GM23338 (cell line): ENCODE measurements at regions not wholly inside any gene's neighbourhood (a gene's known extent, or its start where the extent isn't known, plus 50 kb on each side); places are given as distances from the start of the nearest gene placed in this dataset.

Experiments
- ATAC-seq: fragments of 200-7000 bp; cut with Tn5 transposase; 3 replicates; pipeline ENCODE4 v1.9.1; 2020
- DNase-seq: peaks from one replicate; pipeline ENCODE4 v3.0.0-alpha.2; 2015; ENCODE audit warnings: low spot score
- H2AFZ ChIP-seq: fragments of 200-600 bp; sonication (generic); 2 replicates; pipeline ENCODE4 v1.8.0; 2016; ENCODE audit warnings: antibody characterized with exemption, mild to moderate bottlenecking, moderate library complexity
- H3F3A ChIP-seq: fragments of 200-600 bp; sonication (generic); replicated peaks from 2 replicates; pipeline ENCODE4 v1.8.0; 2017; ENCODE audit warnings: antibody characterized with exemption, mixed run types, low read depth
- H3K27ac ChIP-seq: fragments of 200-600 bp; sonication (generic); 2 replicates; pipeline ENCODE4 v1.6.1; 2016; ENCODE audit warnings: low read depth
- H3K27me3 ChIP-seq: fragments of 200-600 bp; sonication (generic); 2 replicates; pipeline ENCODE4 v1.8.0; 2016; ENCODE audit warnings: mild to moderate bottlenecking, mixed run types, moderate library complexity; ENCODE audit not compliant: insufficient read depth
- H3K36me3 ChIP-seq: fragments of 200-600 bp; sonication (generic); 2 replicates; pipeline ENCODE4 v1.8.0; 2016; ENCODE audit warnings: mild to moderate bottlenecking; ENCODE audit not compliant: insufficient read depth
- H3K4me1 ChIP-seq: fragments of 200-600 bp; sonication (generic); 2 replicates; pipeline ENCODE4 v1.8.0; 2016; ENCODE audit warnings: mild to moderate bottlenecking, moderate library complexity; ENCODE audit not compliant: insufficient read depth
- H3K4me2 ChIP-seq: fragments of 200-600 bp; sonication (generic); 2 replicates; pipeline ENCODE4 v1.7.1; 2017; ENCODE audit warnings: mixed run types
- H3K4me3 ChIP-seq: fragments of 200-600 bp; sonication (generic); 2 replicates; pipeline ENCODE4 v1.6.1; 2016; ENCODE audit warnings: mixed run types
- H3K79me2 ChIP-seq: fragments of 200-600 bp; sonication (generic); replicated peaks from 2 replicates; pipeline ENCODE4 v1.8.0; 2017; ENCODE audit warnings: mild to moderate bottlenecking; ENCODE audit not compliant: insufficient read depth
- H3K9me2 ChIP-seq: fragments of 200-600 bp; sonication (generic); 2 replicates; pipeline ENCODE4 v1.8.0; 2017; ENCODE audit not compliant: insufficient read depth
- H4K20me1 ChIP-seq: fragments of 200-600 bp; sonication (generic); replicated peaks from 2 replicates; pipeline ENCODE4 v1.8.0; 2017; ENCODE audit warnings: mild to moderate bottlenecking; ENCODE audit not compliant: insufficient read depth
- H3K27ac Mint-ChIP-seq: 2 replicates; pipeline ENCODE4 v1.8.0; 2020; ENCODE audit warnings: inconsistent platforms, mild to moderate bottlenecking, moderate library complexity, mixed read lengths
- H3K27me3 Mint-ChIP-seq: 3 replicates; pipeline ENCODE4 v1.8.0; 2022; ENCODE audit warnings: low read depth, mild to moderate bottlenecking, moderate library complexity, mixed read lengths, inconsistent platforms; ENCODE audit not compliant: insufficient read depth, poor library complexity
- H3K36me3 Mint-ChIP-seq: 3 replicates; pipeline ENCODE4 v1.8.0; 2021; ENCODE audit warnings: low read depth, mild to moderate bottlenecking, inconsistent platforms, moderate library complexity, mixed read lengths
- H3K4me1 Mint-ChIP-seq: 3 replicates; pipeline ENCODE4 v1.8.0; 2020; ENCODE audit warnings: mild to moderate bottlenecking, inconsistent platforms, mixed read lengths
- H3K4me3 Mint-ChIP-seq: 3 replicates; pipeline ENCODE4 v1.8.0; 2021; ENCODE audit warnings: moderate library complexity, mild to moderate bottlenecking, inconsistent platforms, mixed read lengths
- H3K9me3 Mint-ChIP-seq: 3 replicates; pipeline ENCODE4 v1.8.0; 2020; ENCODE audit warnings: moderate library complexity, mild to moderate bottlenecking, inconsistent platforms, mixed read lengths
- CREB1 ChIP-seq: fragments of 250-450 bp; sonication (Bioruptor Pico); IDR thresholded peaks from 2 replicates; pipeline ENCODE4 v1.5.0; 2020; ENCODE audit warnings: low read depth, mild to moderate bottlenecking, moderate library complexity
- EZH2 ChIP-seq: fragments of 200-600 bp; sonication (generic); IDR thresholded peaks from one replicate; pipeline ENCODE4 v1.8.0; 2017; ENCODE audit warnings: antibody characterized with exemption, mild to moderate bottlenecking, low read depth; ENCODE audit not compliant: unreplicated experiment
- EZH2phosphoT487 ChIP-seq: fragments of 200-600 bp; sonication (generic); IDR thresholded peaks from one replicate; pipeline ENCODE4 v1.8.1; 2018; ENCODE audit warnings: antibody characterized with exemption; ENCODE audit not compliant: unreplicated experiment
- JUNB ChIP-seq: IDR thresholded peaks from one replicate; pipeline ENCODE4 v1.6.1; 2016; ENCODE audit warnings: antibody characterized with exemption; ENCODE audit not compliant: unreplicated experiment
- NANOG ChIP-seq: IDR thresholded peaks from 2 replicates; pipeline ENCODE4 v1.6.1; 2016; ENCODE audit warnings: antibody characterized with exemption, borderline replicate concordance
- POLR2AphosphoS5 ChIP-seq: IDR thresholded peaks from 2 replicates; pipeline ENCODE4 v1.6.1; 2016; ENCODE audit warnings: antibody characterized with exemption, low read depth
- STAT1 ChIP-seq: IDR thresholded peaks from one replicate; pipeline ENCODE4 v1.6.1; 2016; ENCODE audit warnings: antibody characterized with exemption; ENCODE audit not compliant: unreplicated experiment
- ZNF114 ChIP-seq: fragments of 250-450 bp; sonication (Bioruptor Pico); IDR thresholded peaks from 2 replicates; pipeline ENCODE4 v1.5.0; 2020; ENCODE audit warnings: mild to moderate bottlenecking, moderate library complexity
- ZNF331 ChIP-seq: fragments of 250-450 bp; sonication (Bioruptor Pico); IDR thresholded peaks from 2 replicates; pipeline ENCODE4 v1.5.0; 2020; ENCODE audit warnings: low read depth, mild to moderate bottlenecking, moderate library complexity
- TF ChIP-seq, protein P1 (sequence below), 2 experiments: fragments of 200-600 bp in 1 of 2; sonication (generic) in 1 of 2; conservative IDR thresholded peaks; 2 replicates each; pipeline versions ENCODE4 v1.5.1 to v1.6.1; 2016 to 2017; ENCODE audit warnings: antibody characterized with exemption in 2 of 2, low read depth in 2 of 2, mild to moderate bottlenecking in 2 of 2, moderate library complexity in 1 of 2
- TF ChIP-seq, protein P2 (sequence below): fragments of 250-450 bp; sonication (Bioruptor Pico); IDR thresholded peaks from 2 replicates; pipeline ENCODE4 v1.5.0; 2020; ENCODE audit warnings: mild to moderate bottlenecking, moderate library complexity
- TF ChIP-seq, protein P3 (sequence below): IDR thresholded peaks from one replicate; pipeline ENCODE4 v1.6.1; 2018; ENCODE audit warnings: antibody characterized with exemption; ENCODE audit not compliant: unreplicated experiment
- TF ChIP-seq, protein P4 (sequence below): IDR thresholded peaks from 2 replicates; pipeline ENCODE4 v1.6.1; 2016; ENCODE audit warnings: antibody characterized with exemption

DNA sequence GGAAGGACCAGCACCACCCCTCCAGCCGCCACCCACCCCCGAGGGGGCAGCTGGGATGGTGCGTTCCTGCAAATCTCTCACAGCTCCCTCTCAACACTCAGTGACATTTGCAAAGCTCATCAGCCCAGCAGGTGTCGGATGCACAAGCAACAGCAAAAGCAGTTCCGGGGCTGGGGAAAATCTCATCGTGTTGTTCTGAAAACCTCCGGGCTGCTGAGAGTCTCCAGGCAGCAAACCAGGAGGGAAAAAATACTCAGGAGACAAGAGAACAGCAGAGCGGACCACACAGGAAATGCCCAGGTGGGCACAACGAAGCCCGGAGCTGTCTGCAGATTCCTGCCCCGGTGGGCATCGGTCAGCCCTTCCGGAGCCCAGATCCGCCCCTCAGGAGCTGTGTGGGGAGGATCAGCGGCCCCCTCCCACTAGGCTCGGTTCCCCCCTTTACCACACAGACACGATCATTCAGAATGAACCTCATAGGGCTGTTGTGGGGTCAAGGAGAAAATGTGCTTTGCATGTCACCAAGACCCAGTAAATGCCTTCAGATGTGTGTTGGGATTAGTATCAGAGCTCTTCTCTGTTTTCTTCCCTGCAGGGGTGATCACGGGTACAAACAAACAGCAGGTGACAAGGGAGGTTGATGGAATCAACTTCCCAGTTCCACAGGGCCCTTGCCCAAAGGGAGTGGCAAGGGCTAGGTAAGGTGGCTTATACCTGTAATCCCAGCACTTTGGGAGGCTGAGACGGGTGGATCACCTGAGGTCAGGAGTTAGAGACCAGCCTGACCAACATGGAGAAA, 127.0 kb upstream of the TIAM1 start:
- H2AFZ ChIP-seq, result no peak overlapping the region
- H3K4me3 Mint-ChIP-seq, result no peak overlapping the region
- peaks cover 19% of the 10 kb centered on the region for H3K4me1 Mint-ChIP-seq
- H3K27me3 Mint-ChIP-seq, result peaks cover 8% of the 10 kb centered on the region
- H4K20me1 ChIP-seq, result peaks cover 2% of the 10 kb centered on the region; the same call in 1 of the 2 replicates
- no peak for TF ChIP-seq EZH2phosphoT487
- no peak for TF ChIP-seq ZNF331 (CRISPR knock-in tag)
- TF ChIP-seq CREB1 (CRISPR knock-in tag), result no peak
- TF ChIP-seq, protein P1, sequence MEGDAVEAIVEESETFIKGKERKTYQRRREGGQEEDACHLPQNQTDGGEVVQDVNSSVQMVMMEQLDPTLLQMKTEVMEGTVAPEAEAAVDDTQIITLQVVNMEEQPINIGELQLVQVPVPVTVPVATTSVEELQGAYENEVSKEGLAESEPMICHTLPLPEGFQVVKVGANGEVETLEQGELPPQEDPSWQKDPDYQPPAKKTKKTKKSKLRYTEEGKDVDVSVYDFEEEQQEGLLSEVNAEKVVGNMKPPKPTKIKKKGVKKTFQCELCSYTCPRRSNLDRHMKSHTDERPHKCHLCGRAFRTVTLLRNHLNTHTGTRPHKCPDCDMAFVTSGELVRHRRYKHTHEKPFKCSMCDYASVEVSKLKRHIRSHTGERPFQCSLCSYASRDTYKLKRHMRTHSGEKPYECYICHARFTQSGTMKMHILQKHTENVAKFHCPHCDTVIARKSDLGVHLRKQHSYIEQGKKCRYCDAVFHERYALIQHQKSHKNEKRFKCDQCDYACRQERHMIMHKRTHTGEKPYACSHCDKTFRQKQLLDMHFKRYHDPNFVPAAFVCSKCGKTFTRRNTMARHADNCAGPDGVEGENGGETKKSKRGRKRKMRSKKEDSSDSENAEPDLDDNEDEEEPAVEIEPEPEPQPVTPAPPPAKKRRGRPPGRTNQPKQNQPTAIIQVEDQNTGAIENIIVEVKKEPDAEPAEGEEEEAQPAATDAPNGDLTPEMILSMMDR (conservative IDR thresholded peaks at IDR 0.05; ENCODE audit: low read depth in 2 of 2), result no peak
- TF ChIP-seq, protein P2, sequence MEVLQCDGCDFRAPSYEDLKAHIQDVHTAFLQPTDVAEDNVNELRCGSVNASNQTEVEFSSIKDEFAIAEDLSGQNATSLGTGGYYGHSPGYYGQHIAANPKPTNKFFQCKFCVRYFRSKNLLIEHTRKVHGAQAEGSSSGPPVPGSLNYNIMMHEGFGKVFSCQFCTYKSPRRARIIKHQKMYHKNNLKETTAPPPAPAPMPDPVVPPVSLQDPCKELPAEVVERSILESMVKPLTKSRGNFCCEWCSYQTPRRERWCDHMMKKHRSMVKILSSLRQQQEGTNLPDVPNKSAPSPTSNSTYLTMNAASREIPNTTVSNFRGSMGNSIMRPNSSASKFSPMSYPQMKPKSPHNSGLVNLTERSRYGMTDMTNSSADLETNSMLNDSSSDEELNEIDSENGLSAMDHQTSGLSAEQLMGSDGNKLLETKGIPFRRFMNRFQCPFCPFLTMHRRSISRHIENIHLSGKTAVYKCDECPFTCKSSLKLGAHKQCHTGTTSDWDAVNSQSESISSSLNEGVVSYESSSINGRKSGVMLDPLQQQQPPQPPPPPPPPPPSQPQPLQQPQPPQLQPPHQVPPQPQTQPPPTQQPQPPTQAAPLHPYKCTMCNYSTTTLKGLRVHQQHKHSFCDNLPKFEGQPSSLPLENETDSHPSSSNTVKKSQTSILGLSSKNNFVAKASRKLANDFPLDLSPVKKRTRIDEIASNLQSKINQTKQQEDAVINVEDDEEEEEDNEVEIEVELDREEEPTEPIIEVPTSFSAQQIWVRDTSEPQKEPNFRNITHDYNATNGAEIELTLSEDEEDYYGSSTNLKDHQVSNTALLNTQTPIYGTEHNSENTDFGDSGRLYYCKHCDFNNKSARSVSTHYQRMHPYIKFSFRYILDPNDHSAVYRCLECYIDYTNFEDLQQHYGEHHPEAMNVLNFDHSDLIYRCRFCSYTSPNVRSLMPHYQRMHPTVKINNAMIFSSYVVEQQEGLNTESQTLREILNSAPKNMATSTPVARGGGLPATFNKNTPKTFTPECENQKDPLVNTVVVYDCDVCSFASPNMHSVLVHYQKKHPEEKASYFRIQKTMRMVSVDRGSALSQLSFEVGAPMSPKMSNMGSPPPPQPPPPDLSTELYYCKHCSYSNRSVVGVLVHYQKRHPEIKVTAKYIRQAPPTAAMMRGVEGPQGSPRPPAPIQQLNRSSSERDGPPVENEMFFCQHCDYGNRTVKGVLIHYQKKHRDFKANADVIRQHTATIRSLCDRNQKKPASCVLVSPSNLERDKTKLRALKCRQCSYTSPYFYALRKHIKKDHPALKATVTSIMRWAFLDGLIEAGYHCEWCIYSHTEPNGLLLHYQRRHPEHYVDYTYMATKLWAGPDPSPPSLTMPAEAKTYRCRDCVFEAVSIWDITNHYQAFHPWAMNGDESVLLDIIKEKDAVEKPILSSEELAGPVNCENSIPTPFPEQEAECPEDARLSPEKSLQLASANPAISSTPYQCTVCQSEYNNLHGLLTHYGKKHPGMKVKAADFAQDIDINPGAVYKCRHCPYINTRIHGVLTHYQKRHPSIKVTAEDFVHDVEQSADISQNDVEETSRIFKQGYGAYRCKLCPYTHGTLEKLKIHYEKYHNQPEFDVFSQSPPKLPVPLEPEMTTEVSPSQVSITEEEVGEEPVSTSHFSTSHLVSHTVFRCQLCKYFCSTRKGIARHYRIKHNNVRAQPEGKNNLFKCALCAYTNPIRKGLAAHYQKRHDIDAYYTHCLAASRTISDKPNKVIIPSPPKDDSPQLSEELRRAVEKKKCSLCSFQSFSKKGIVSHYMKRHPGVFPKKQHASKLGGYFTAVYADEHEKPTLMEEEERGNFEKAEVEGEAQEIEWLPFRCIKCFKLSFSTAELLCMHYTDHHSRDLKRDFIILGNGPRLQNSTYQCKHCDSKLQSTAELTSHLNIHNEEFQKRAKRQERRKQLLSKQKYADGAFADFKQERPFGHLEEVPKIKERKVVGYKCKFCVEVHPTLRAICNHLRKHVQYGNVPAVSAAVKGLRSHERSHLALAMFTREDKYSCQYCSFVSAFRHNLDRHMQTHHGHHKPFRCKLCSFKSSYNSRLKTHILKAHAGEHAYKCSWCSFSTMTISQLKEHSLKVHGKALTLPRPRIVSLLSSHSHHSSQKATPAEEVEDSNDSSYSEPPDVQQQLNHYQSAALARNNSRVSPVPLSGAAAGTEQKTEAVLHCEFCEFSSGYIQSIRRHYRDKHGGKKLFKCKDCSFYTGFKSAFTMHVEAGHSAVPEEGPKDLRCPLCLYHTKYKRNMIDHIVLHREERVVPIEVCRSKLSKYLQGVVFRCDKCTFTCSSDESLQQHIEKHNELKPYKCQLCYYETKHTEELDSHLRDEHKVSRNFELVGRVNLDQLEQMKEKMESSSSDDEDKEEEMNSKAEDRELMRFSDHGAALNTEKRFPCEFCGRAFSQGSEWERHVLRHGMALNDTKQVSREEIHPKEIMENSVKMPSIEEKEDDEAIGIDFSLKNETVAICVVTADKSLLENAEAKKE (CRISPR knock-in tag), result no peak
- TF ChIP-seq, protein P3, sequence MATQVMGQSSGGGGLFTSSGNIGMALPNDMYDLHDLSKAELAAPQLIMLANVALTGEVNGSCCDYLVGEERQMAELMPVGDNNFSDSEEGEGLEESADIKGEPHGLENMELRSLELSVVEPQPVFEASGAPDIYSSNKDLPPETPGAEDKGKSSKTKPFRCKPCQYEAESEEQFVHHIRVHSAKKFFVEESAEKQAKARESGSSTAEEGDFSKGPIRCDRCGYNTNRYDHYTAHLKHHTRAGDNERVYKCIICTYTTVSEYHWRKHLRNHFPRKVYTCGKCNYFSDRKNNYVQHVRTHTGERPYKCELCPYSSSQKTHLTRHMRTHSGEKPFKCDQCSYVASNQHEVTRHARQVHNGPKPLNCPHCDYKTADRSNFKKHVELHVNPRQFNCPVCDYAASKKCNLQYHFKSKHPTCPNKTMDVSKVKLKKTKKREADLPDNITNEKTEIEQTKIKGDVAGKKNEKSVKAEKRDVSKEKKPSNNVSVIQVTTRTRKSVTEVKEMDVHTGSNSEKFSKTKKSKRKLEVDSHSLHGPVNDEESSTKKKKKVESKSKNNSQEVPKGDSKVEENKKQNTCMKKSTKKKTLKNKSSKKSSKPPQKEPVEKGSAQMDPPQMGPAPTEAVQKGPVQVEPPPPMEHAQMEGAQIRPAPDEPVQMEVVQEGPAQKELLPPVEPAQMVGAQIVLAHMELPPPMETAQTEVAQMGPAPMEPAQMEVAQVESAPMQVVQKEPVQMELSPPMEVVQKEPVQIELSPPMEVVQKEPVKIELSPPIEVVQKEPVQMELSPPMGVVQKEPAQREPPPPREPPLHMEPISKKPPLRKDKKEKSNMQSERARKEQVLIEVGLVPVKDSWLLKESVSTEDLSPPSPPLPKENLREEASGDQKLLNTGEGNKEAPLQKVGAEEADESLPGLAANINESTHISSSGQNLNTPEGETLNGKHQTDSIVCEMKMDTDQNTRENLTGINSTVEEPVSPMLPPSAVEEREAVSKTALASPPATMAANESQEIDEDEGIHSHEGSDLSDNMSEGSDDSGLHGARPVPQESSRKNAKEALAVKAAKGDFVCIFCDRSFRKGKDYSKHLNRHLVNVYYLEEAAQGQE, result no peak
- TF ChIP-seq STAT1, result no peak
- TF ChIP-seq ZNF114 (CRISPR knock-in tag), result no peak
- no peak for TF ChIP-seq POLR2AphosphoS5
- TF ChIP-seq EZH2, result no peak
- TF ChIP-seq, protein P4, sequence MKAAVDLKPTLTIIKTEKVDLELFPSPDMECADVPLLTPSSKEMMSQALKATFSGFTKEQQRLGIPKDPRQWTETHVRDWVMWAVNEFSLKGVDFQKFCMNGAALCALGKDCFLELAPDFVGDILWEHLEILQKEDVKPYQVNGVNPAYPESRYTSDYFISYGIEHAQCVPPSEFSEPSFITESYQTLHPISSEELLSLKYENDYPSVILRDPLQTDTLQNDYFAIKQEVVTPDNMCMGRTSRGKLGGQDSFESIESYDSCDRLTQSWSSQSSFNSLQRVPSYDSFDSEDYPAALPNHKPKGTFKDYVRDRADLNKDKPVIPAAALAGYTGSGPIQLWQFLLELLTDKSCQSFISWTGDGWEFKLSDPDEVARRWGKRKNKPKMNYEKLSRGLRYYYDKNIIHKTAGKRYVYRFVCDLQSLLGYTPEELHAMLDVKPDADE, result no peak
- no peak for TF ChIP-seq NANOG
- no peak for TF ChIP-seq JUNB
- no peak overlapping the region for H3K27ac ChIP-seq
- H3K4me1 ChIP-seq, result peaks cover 4% of the 10 kb centered on the region; the same call in 1 of the 2 replicates
- peak; percentile 66 for ATAC-seq
- no peaks in the 10 kb centered on the region for H3K27me3 ChIP-seq
- H3K79me2 ChIP-seq, result peaks cover 5% of the 10 kb centered on the region; the same call in 1 of the 2 replicates
- no peak overlapping the region for H3K4me3 ChIP-seq
- DNase-seq, result peak; percentile 43
- no peaks in the 10 kb centered on the region for H3F3A ChIP-seq
- H3K9me3 Mint-ChIP-seq, result peaks cover 3% of the 10 kb centered on the region; the same call in 1 of the 3 replicates
- H3K36me3 Mint-ChIP-seq, result peaks cover 10% of the 10 kb centered on the region
- peak overlapping the region; percentile 32; the same call in 1 of the 2 replicates for H3K4me2 ChIP-seq
- H3K27ac Mint-ChIP-seq, result no peak overlapping the region
- H3K36me3 ChIP-seq, result no peaks in the 10 kb centered on the region
- no peaks in the 10 kb centered on the region for H3K9me2 ChIP-seq
